DND-41 (cell line): ENCODE measurements at regions not wholly inside any gene's neighbourhood (a gene's known extent, or its start where the extent isn't known, plus 50 kb on each side); places are given as distances from the start of the nearest gene placed in this dataset.

Source experiments
- EZH2 ChIP-seq: IDR thresholded peaks from 3 replicates; pipeline ENCODE4 v1.6.1; 2012; ENCODE audit warnings: borderline replicate concordance, low read depth, mild to moderate bottlenecking, moderate library complexity, low read length, inconsistent platforms; ENCODE audit not compliant: severe bottlenecking
- TF ChIP-seq, protein P1 (sequence below): IDR thresholded peaks from 2 replicates; pipeline ENCODE4 v1.5.1; 2012; ENCODE audit warnings: borderline replicate concordance, low read length, moderate library complexity, mild to moderate bottlenecking; ENCODE audit not compliant: poor library complexity, severe bottlenecking; ENCODE audit errors: extremely low read depth

DNA sequence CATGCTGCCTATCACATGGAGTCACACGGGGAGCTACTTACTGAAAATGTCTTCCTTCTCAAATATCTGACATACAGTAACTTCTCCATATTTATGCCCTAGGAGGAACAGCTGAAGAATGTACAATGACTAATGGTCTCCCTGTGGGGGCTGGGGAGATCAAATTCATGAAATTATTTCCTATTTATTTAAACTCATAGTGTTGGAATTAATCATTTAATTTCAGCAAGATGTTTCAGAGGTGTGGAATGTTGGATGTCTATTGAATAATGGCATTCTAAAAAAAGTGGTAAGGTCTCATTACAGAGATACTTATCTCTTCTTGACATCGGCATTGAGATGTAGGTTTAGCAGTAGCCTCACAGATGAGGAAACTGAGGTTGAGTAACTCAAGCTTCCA lies 214.3 kb upstream of the CDH11 start:
- TF ChIP-seq, protein P1, sequence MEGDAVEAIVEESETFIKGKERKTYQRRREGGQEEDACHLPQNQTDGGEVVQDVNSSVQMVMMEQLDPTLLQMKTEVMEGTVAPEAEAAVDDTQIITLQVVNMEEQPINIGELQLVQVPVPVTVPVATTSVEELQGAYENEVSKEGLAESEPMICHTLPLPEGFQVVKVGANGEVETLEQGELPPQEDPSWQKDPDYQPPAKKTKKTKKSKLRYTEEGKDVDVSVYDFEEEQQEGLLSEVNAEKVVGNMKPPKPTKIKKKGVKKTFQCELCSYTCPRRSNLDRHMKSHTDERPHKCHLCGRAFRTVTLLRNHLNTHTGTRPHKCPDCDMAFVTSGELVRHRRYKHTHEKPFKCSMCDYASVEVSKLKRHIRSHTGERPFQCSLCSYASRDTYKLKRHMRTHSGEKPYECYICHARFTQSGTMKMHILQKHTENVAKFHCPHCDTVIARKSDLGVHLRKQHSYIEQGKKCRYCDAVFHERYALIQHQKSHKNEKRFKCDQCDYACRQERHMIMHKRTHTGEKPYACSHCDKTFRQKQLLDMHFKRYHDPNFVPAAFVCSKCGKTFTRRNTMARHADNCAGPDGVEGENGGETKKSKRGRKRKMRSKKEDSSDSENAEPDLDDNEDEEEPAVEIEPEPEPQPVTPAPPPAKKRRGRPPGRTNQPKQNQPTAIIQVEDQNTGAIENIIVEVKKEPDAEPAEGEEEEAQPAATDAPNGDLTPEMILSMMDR, result no peak
- TF ChIP-seq EZH2, result no peak
